Parathyroid adenoma (tissue), 2 donors: ENCODE measurements at regions not wholly inside any gene's neighbourhood (a gene's known extent, or its start where the extent isn't known, plus 50 kb on each side); places are given as distances from the start of the nearest gene placed in this dataset.
A peak's percentile ranks its signal among the peaks of the same experiment; 100 is the strongest.

ENCODE experiments used
- H2AFZ ChIP-seq: fragments of 300-600 bp; sonication (generic); one replicate; pipeline ENCODE4 v1.7.0; 2017; ENCODE audit warnings: antibody characterized with exemption, mild to moderate bottlenecking
- H3K27ac ChIP-seq: fragments of 300-600 bp; sonication (generic); one replicate; pipeline ENCODE4 v1.7.0; 2017
- H3K27me3 ChIP-seq: fragments of 300-600 bp; sonication (generic); one replicate; pipeline ENCODE4 v1.7.0; 2017; ENCODE audit warnings: low read length; ENCODE audit not compliant: control insufficient read depth, insufficient read depth
- H3K36me3 ChIP-seq: fragments of 300-600 bp; sonication (generic); one replicate; pipeline ENCODE4 v1.7.0; 2017; ENCODE audit warnings: low read length; ENCODE audit not compliant: control insufficient read depth, insufficient read depth
- H3K4me1 ChIP-seq: fragments of 300-600 bp; sonication (generic); one replicate; pipeline ENCODE4 v1.7.0; 2017; ENCODE audit warnings: control low read depth
- H3K4me2 ChIP-seq: fragments of 300-600 bp; sonication (generic); one replicate; pipeline ENCODE4 v1.7.0; 2017; ENCODE audit warnings: low read length
- H3K4me3 ChIP-seq: fragments of 300-600 bp; sonication (generic); one replicate; pipeline ENCODE4 v1.7.0; 2017; ENCODE audit warnings: low read depth, low read length
- H3K79me2 ChIP-seq: fragments of 300-600 bp; sonication (generic); one replicate; pipeline ENCODE4 v1.7.0; 2017; ENCODE audit warnings: control low read depth
- H3K9ac ChIP-seq: fragments of 300-600 bp; sonication (generic); one replicate; pipeline ENCODE4 v1.7.0; 2017; ENCODE audit warnings: mild to moderate bottlenecking
- H3K9me3 ChIP-seq: fragments of 300-600 bp; sonication (generic); one replicate; pipeline ENCODE4 v1.7.0; 2017; ENCODE audit warnings: low read length; ENCODE audit not compliant: control insufficient read depth
- TF ChIP-seq, protein P1 (sequence below): fragments of 300-600 bp; sonication (generic); IDR thresholded peaks from one replicate; pipeline ENCODE4 v1.7.0; 2017; ENCODE audit warnings: antibody characterized with exemption, mild to moderate bottlenecking
- donor health status: primary hyperparathyroidism.

DNA sequence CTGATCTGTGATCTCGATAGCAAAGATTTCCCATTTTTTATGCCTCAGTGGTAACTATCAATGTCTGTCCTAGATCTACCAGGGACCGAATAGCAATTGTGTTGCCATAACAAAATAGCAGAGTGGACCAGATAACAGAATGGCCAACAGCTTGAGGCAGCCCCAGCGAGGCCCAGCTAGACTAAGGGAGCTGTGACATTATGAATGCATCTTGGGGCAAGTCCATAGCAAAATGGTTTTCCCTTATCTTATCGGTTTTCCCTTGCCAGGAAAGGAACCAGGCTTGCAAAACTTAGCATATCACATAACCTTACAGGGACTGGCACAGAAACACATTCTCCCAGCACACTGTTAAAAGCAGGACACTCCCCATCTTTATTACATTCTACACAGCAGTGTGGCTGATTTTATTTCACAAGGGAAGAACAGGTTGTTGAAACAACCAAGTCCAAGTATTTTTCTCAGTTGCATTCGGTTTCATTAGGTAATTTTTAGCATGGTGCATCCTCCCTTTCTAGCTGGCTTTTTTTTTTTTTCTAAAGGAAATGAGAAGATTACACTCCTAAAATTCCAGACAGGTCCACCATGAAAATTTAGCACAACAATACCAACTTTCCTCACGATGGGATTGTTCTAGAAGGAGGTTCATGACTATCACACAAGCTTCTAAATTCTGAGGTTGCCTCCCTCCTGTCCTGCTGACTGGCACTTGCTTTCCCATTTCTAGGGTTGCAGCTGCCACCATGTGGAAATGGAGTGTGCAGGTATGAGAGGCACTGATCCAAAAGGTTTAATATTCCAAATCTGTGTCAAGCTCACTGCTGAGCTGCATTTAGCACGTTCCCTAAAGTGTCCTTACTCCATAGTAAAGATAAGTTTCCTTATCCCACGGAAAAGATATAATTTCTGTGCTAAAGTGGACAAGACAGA is 97.0 kb upstream of the SLC35G4 start:
- TF ChIP-seq, protein P1, sequence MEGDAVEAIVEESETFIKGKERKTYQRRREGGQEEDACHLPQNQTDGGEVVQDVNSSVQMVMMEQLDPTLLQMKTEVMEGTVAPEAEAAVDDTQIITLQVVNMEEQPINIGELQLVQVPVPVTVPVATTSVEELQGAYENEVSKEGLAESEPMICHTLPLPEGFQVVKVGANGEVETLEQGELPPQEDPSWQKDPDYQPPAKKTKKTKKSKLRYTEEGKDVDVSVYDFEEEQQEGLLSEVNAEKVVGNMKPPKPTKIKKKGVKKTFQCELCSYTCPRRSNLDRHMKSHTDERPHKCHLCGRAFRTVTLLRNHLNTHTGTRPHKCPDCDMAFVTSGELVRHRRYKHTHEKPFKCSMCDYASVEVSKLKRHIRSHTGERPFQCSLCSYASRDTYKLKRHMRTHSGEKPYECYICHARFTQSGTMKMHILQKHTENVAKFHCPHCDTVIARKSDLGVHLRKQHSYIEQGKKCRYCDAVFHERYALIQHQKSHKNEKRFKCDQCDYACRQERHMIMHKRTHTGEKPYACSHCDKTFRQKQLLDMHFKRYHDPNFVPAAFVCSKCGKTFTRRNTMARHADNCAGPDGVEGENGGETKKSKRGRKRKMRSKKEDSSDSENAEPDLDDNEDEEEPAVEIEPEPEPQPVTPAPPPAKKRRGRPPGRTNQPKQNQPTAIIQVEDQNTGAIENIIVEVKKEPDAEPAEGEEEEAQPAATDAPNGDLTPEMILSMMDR: peak; percentile 57
- H3K79me2 ChIP-seq: no peaks in the 10 kb centered on the region

DNA sequence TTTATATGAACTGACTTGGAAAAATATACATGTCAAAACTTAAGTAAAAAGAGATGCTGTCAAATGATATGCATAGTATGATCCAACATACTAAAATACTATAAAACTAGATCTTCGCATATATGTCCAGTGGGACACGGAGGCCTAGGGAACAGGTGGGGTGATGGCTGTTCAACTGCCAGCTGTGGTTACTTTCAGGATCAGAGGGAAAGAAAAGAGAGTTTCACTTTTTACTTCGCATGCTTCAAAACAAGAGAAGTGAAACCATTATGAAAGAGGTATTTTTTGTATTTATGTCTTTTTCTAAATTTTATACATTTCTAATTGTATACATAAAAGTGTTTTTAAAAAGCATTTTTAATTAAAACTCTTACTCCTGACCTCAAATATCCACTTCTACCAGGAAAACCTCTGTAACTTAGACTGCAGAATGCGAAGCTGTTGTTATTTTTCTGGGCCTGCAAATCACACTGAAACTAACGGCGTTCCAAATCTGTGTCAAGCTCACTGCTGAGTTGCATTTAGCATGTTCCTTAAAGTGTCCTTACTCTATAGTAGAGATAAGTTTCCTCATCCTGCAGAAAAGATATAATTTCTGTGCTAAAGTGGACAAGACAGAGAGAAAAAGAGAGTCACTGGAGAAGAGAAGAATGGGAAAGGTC is 97.8 kb upstream of the SLC35G4 start:
- no peaks in the 10 kb centered on the region for H3K9me3 ChIP-seq
- no peak overlapping the region for H3K4me2 ChIP-seq
- no peaks in the 10 kb centered on the region for H3K79me2 ChIP-seq
- TF ChIP-seq, protein P1: no peak
- peak overlapping the region; percentile 25 for H2AFZ ChIP-seq
- H3K4me1 ChIP-seq: peaks cover 4% of the 10 kb centered on the region
- no peak overlapping the region for H3K4me3 ChIP-seq
- H3K27ac ChIP-seq: no peak overlapping the region
- H3K36me3 ChIP-seq: no peaks in the 10 kb centered on the region
- no peaks in the 10 kb centered on the region for H3K27me3 ChIP-seq
- no peak overlapping the region for H3K9ac ChIP-seq

More for the DNA sequence above, 97.0 kb upstream of the SLC35G4 start:
- no peak overlapping the region for H3K9ac ChIP-seq
- no peak overlapping the region for H3K4me3 ChIP-seq
- no peaks in the 10 kb centered on the region for H3K36me3 ChIP-seq
- H3K4me2 ChIP-seq: no peak overlapping the region
- no peaks in the 10 kb centered on the region for H3K9me3 ChIP-seq
- peaks cover 4% of the 10 kb centered on the region for H3K4me1 ChIP-seq
- peak overlapping the region; percentile 25 for H2AFZ ChIP-seq
- H3K27me3 ChIP-seq: no peaks in the 10 kb centered on the region
- H3K27ac ChIP-seq: no peak overlapping the region

DNA sequence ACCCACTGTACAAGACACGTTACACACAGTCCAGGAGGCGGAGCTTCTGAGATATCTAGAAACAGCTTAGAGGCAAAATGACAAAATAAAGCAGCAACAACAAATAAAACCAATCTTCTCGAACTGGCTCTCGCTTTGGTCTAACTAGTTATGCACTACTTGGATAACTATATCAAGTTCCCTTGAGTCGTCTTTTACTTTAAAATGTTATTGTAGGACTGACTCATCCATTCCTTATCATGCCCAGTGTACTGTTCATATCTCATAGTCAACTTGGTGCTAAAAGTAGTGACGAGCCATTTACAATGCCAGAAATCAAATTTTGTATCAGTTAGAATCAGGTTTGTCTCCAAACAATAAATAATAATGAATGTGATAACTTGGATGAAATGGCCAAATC is 102.5 kb upstream of the SLC35G4 start:
- no peaks in the 10 kb centered on the region for H3K4me1 ChIP-seq
- no peaks in the 10 kb centered on the region for H3K36me3 ChIP-seq
- H3K27me3 ChIP-seq: no peaks in the 10 kb centered on the region
- H3K27ac ChIP-seq: no peak overlapping the region
- H3K9me3 ChIP-seq: no peaks in the 10 kb centered on the region
- TF ChIP-seq, protein P1: no peak
- no peak overlapping the region for H3K4me2 ChIP-seq
- H2AFZ ChIP-seq: no peak overlapping the region
- no peak overlapping the region for H3K4me3 ChIP-seq
- no peaks in the 10 kb centered on the region for H3K79me2 ChIP-seq
- no peak overlapping the region for H3K9ac ChIP-seq

DNA sequence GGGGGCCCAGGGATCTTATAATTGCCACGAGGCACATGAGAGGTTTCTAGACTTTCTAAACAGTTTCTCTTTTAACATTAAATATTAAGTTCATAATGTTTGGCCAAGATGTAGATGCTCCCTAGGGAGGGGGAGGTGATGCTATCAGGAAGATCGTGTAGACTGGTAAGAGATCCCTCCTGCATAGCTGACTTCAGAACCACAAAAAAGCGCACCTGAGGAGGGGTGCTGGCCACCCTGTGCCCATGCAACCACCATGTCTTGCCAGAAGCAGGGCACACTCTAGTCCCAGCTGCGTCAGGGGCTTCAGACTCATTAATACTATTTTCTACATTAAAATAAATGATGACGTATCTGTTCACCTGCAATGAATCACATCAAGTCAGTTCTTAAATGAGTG is 103.4 kb upstream of the SLC35G4 start:
- H2AFZ ChIP-seq: no peak overlapping the region
- H3K9me3 ChIP-seq: no peaks in the 10 kb centered on the region
- TF ChIP-seq, protein P1: no peak
- H3K4me2 ChIP-seq: no peak overlapping the region
- H3K36me3 ChIP-seq: no peaks in the 10 kb centered on the region
- no peak overlapping the region for H3K27ac ChIP-seq
- H3K79me2 ChIP-seq: no peaks in the 10 kb centered on the region
- no peaks in the 10 kb centered on the region for H3K27me3 ChIP-seq
- H3K4me3 ChIP-seq: no peak overlapping the region
- H3K4me1 ChIP-seq: no peaks in the 10 kb centered on the region
- no peak overlapping the region for H3K9ac ChIP-seq
